ENCODE measurements at regions not wholly inside any gene's neighbourhood (a gene's known extent, or its start where the extent isn't known, plus 50 kb on each side); places are given as distances from the start of the nearest gene placed in this dataset.
"Not testable (repeated sequence)": the region's sequence is repeated elsewhere in the genome, so short reads cannot be mapped to it uniquely, and the experiment has no call there.

GRCh38 chr13:111562716-111563115, 242.3 kb downstream of the TEX29 start:
- DNase-seq: no peak

- DNase-seq: no peak
Measured at GRCh38 chr13:111564606-111565005, 244.2 kb downstream of the TEX29 start.

- DNase-seq: no peak
Measured at GRCh38 chr13:111565400-111565799, 245.0 kb downstream of the TEX29 start.

- DNase-seq: no peak
Measured at GRCh38 chr13:111566567-111566966, 246.1 kb downstream of the TEX29 start.

- DNase-seq: no peak
Measured at GRCh38 chr13:111567637-111568036, 247.2 kb downstream of the TEX29 start.

GRCh38 chr13:111568290-111568689, 247.8 kb downstream of the TEX29 start:
- no peak for DNase-seq

- no peak for DNase-seq
Measured at GRCh38 chr13:111570911-111571310, 250.5 kb downstream of the TEX29 start.

GRCh38 chr13:111572956-111573761, 252.7 kb downstream of the TEX29 start:
- no peak for DNase-seq

- no peak for DNase-seq
Measured at GRCh38 chr13:111573801-111574200, 253.4 kb downstream of the TEX29 start.

- no peak for DNase-seq
Measured at GRCh38 chr13:111575276-111575675, 254.8 kb downstream of the TEX29 start.

GRCh38 chr13:111575719-111576118, 255.3 kb downstream of the TEX29 start:
- no peak for DNase-seq

GRCh38 chr13:111577208-111577828, 256.9 kb downstream of the TEX29 start:
- no peak for DNase-seq

- no peak for DNase-seq
Measured at GRCh38 chr13:111577956-111578605, 257.6 kb downstream of the TEX29 start.

GRCh38 chr13:111584101-111584672, 263.7 kb downstream of the TEX29 start:
- DNase-seq: no peak

GRCh38 chr13:111584870-111585269, 264.4 kb downstream of the TEX29 start:
- DNase-seq: no peak

GRCh38 chr13:111586291-111586690, 265.8 kb downstream of the TEX29 start:
- DNase-seq: no peak

- DNase-seq: no peak
Measured at GRCh38 chr13:111587249-111587648, 266.8 kb downstream of the TEX29 start.

GRCh38 chr13:111589321-111589720, 268.9 kb downstream of the TEX29 start:
- DNase-seq: no peak

GRCh38 chr13:111589992-111590391, 269.6 kb downstream of the TEX29 start:
- DNase-seq: no peak

GRCh38 chr13:111590796-111591195, 270.4 kb downstream of the TEX29 start:
- DNase-seq: no peak

GRCh38 chr13:111593490-111593889, 273.0 kb downstream of the TEX29 start:
- DNase-seq: not testable (repeated sequence)

- no peak for DNase-seq
Measured at GRCh38 chr13:111594606-111595005, 274.2 kb downstream of the TEX29 start.

- no peak for DNase-seq
Measured at GRCh38 chr13:111595276-111595675, 274.8 kb downstream of the TEX29 start.

GRCh38 chr13:111595791-111596190, 275.3 kb downstream of the TEX29 start:
- DNase-seq: no peak

Data from EL (cell line).